ENCODE measurements at regions not wholly inside any gene's neighbourhood (a gene's known extent, or its start where the extent isn't known, plus 50 kb on each side); places are given as distances from the start of the nearest gene placed in this dataset.

GRCh38 chr4:110675426-110675825, 52.5 kb upstream of the PITX2 start:
- Mint-ChIP-seq H3K36me3 (ENCODE audit: low read depth) (no peaks in the 10 kb centered on the region), H3K27ac (no peak overlapping the region), H3K4me3 (no peak overlapping the region), H3K27me3 (peaks cover 25% of the 10 kb centered on the region), H3K4me1 (no peaks in the 10 kb centered on the region)
- DNase-seq = no peak
- H3K9me3 ChIP-seq (ENCODE audit: control insufficient read depth, low read length, poor library complexity, severe bottlenecking) = no peaks in the 10 kb centered on the region
- no peak for ATAC-seq

GRCh38 chr4:110676241-110676640, 53.4 kb upstream of the PITX2 start:
- no peak overlapping the region for H3K4me3 Mint-ChIP-seq
- no peak for ATAC-seq

GRCh38 chr4:110678517-110679227, 55.8 kb upstream of the PITX2 start:
- Mint-ChIP-seq H3K27ac (no peak overlapping the region), H3K36me3 (ENCODE audit: low read depth) (no peaks in the 10 kb centered on the region), H3K4me3 (no peak overlapping the region), H3K4me1 (no peaks in the 10 kb centered on the region), H3K27me3 (peaks cover 25% of the 10 kb centered on the region)
- no peaks in the 10 kb centered on the region for H3K9me3 ChIP-seq (ENCODE audit: control insufficient read depth, low read length, poor library complexity, severe bottlenecking)
- no peak for DNase-seq
- no peak for ATAC-seq

More at GRCh38 chr4:110676241-110676640, 53.4 kb upstream of the PITX2 start:
- H3K9me3 ChIP-seq (ENCODE audit: control insufficient read depth, low read length, poor library complexity, severe bottlenecking) = no peaks in the 10 kb centered on the region
- Mint-ChIP-seq H3K27ac (no peak overlapping the region), H3K27me3 (peaks cover 25% of the 10 kb centered on the region), H3K4me1 (no peaks in the 10 kb centered on the region), H3K36me3 (ENCODE audit: low read depth) (no peaks in the 10 kb centered on the region)
- DNase-seq = no peak

GRCh38 chr4:110680265-110680664, 57.4 kb upstream of the PITX2 start:
- Mint-ChIP-seq H3K4me1 (no peaks in the 10 kb centered on the region), H3K4me3 (no peak overlapping the region), H3K27ac (no peak overlapping the region), H3K27me3 (peaks cover 29% of the 10 kb centered on the region), H3K36me3 (ENCODE audit: low read depth) (no peaks in the 10 kb centered on the region)
- ATAC-seq = no peak
- DNase-seq = no peak
- no peaks in the 10 kb centered on the region for H3K9me3 ChIP-seq (ENCODE audit: control insufficient read depth, low read length, poor library complexity, severe bottlenecking)

GRCh38 chr4:110681381-110681780, 58.5 kb upstream of the PITX2 start:
- Mint-ChIP-seq H3K27ac (no peak overlapping the region), H3K4me3 (no peak overlapping the region), H3K36me3 (ENCODE audit: low read depth) (no peaks in the 10 kb centered on the region), H3K4me1 (no peaks in the 10 kb centered on the region), H3K27me3 (peaks cover 25% of the 10 kb centered on the region)
- DNase-seq = no peak
- ATAC-seq = no peak
- H3K9me3 ChIP-seq (ENCODE audit: control insufficient read depth, low read length, poor library complexity, severe bottlenecking) = no peaks in the 10 kb centered on the region

GRCh38 chr4:110682311-110682710, 59.4 kb upstream of the PITX2 start:
- Mint-ChIP-seq H3K27ac (no peak overlapping the region), H3K27me3 (peaks cover 25% of the 10 kb centered on the region), H3K36me3 (ENCODE audit: low read depth) (no peaks in the 10 kb centered on the region), H3K4me3 (no peak overlapping the region), H3K4me1 (no peaks in the 10 kb centered on the region)
- no peak for ATAC-seq
- DNase-seq = no peak
- no peaks in the 10 kb centered on the region for H3K9me3 ChIP-seq (ENCODE audit: control insufficient read depth, low read length, poor library complexity, severe bottlenecking)

- ATAC-seq (no peak), DNase-seq (no peak)
- Mint-ChIP-seq H3K27ac (no peak overlapping the region), H3K4me1 (no peaks in the 10 kb centered on the region), H3K4me3 (no peak overlapping the region), H3K27me3 (peaks cover 14% of the 10 kb centered on the region), H3K36me3 (ENCODE audit: low read depth) (no peaks in the 10 kb centered on the region)
- H3K9me3 ChIP-seq (ENCODE audit: control insufficient read depth, low read length, poor library complexity, severe bottlenecking) = no peaks in the 10 kb centered on the region
Observed at GRCh38 chr4:110683601-110684000, 60.7 kb upstream of the PITX2 start.

- no peak overlapping the region for H3K4me3 Mint-ChIP-seq
- H3K4me1 Mint-ChIP-seq = no peaks in the 10 kb centered on the region
- H3K9me3 ChIP-seq (ENCODE audit: control insufficient read depth, low read length, poor library complexity, severe bottlenecking) = no peaks in the 10 kb centered on the region
- no peak for DNase-seq
- no peaks in the 10 kb centered on the region for H3K36me3 Mint-ChIP-seq (ENCODE audit: low read depth)
- ATAC-seq = no peak
- H3K27ac Mint-ChIP-seq = no peak overlapping the region
- no peaks in the 10 kb centered on the region for H3K27me3 Mint-ChIP-seq
Observed at GRCh38 chr4:110702326-110702725, 79.4 kb upstream of the PITX2 start.

GRCh38 chr4:110704748-110705439, 82.0 kb upstream of the PITX2 start:
- no peaks in the 10 kb centered on the region for H3K9me3 ChIP-seq (ENCODE audit: control insufficient read depth, low read length, poor library complexity, severe bottlenecking)
- H3K27ac Mint-ChIP-seq = no peak overlapping the region
- ATAC-seq (no peak), DNase-seq (no peak)
- no peaks in the 10 kb centered on the region for H3K4me1 Mint-ChIP-seq
- no peak overlapping the region for H3K4me3 Mint-ChIP-seq
- H3K27me3 Mint-ChIP-seq = no peaks in the 10 kb centered on the region
- H3K36me3 Mint-ChIP-seq (ENCODE audit: low read depth) = no peaks in the 10 kb centered on the region

- Mint-ChIP-seq H3K36me3 (ENCODE audit: low read depth) (no peaks in the 10 kb centered on the region), H3K27ac (no peak overlapping the region), H3K27me3 (no peaks in the 10 kb centered on the region), H3K4me1 (no peaks in the 10 kb centered on the region), H3K4me3 (no peak overlapping the region)
- DNase-seq (no peak), ATAC-seq (no peak)
- no peaks in the 10 kb centered on the region for H3K9me3 ChIP-seq (ENCODE audit: control insufficient read depth, low read length, poor library complexity, severe bottlenecking)
Observed at GRCh38 chr4:110705440-110705782, 82.5 kb upstream of the PITX2 start.

- H3K9me3 ChIP-seq (ENCODE audit: control insufficient read depth, low read length, poor library complexity, severe bottlenecking) = no peaks in the 10 kb centered on the region
- H3K36me3 Mint-ChIP-seq (ENCODE audit: low read depth) = no peaks in the 10 kb centered on the region
- no peak overlapping the region for H3K27ac Mint-ChIP-seq
- no peak for DNase-seq
- H3K4me1 Mint-ChIP-seq = no peaks in the 10 kb centered on the region
- no peak overlapping the region for H3K4me3 Mint-ChIP-seq
- no peaks in the 10 kb centered on the region for H3K27me3 Mint-ChIP-seq
- ATAC-seq = no peak
Observed at GRCh38 chr4:110710070-110710469, 87.2 kb upstream of the PITX2 start.

- H3K9me3 ChIP-seq (ENCODE audit: control insufficient read depth, low read length, poor library complexity, severe bottlenecking) = no peaks in the 10 kb centered on the region
- DNase-seq (no peak), ATAC-seq (no peak)
- H3K4me3 Mint-ChIP-seq = no peak overlapping the region
- no peaks in the 10 kb centered on the region for H3K4me1 Mint-ChIP-seq
- H3K27me3 Mint-ChIP-seq = no peaks in the 10 kb centered on the region
- no peaks in the 10 kb centered on the region for H3K36me3 Mint-ChIP-seq (ENCODE audit: low read depth)
- no peak overlapping the region for H3K27ac Mint-ChIP-seq
Observed at GRCh38 chr4:110712486-110712885, 89.6 kb upstream of the PITX2 start.

- ATAC-seq = no peak
- H3K27ac Mint-ChIP-seq = no peak overlapping the region
- H3K4me3 Mint-ChIP-seq = no peak overlapping the region
- DNase-seq = no peak
- H3K4me1 Mint-ChIP-seq = no peaks in the 10 kb centered on the region
- H3K9me3 ChIP-seq (ENCODE audit: control insufficient read depth, low read length, poor library complexity, severe bottlenecking) = no peaks in the 10 kb centered on the region
- no peaks in the 10 kb centered on the region for H3K27me3 Mint-ChIP-seq
- no peaks in the 10 kb centered on the region for H3K36me3 Mint-ChIP-seq (ENCODE audit: low read depth)
Observed at GRCh38 chr4:110730318-110730717, 107.4 kb upstream of the PITX2 start.

GRCh38 chr4:110733901-110734300, 111.0 kb upstream of the PITX2 start:
- no peak overlapping the region for H3K4me3 Mint-ChIP-seq
- H3K4me1 Mint-ChIP-seq = no peaks in the 10 kb centered on the region
- no peaks in the 10 kb centered on the region for H3K27me3 Mint-ChIP-seq
- no peaks in the 10 kb centered on the region for H3K9me3 ChIP-seq (ENCODE audit: control insufficient read depth, low read length, poor library complexity, severe bottlenecking)
- no peaks in the 10 kb centered on the region for H3K36me3 Mint-ChIP-seq (ENCODE audit: low read depth)
- no peak for DNase-seq
- H3K27ac Mint-ChIP-seq = no peak overlapping the region
- ATAC-seq = no peak
